B cell (primary cell): ENCODE measurements at regions not wholly inside any gene's neighbourhood (a gene's known extent, or its start where the extent isn't known, plus 50 kb on each side); places are given as distances from the start of the nearest gene placed in this dataset.

Experiments
- ATAC-seq: fragments of 200-7000 bp; cut with Tn5 transposase; one replicate; pipeline ENCODE4 v1.10.0; 2021; ENCODE audit warnings: low read depth, mild to moderate bottlenecking, moderate number of reproducible peaks, moderate library complexity
- CTCF ChIA-PET: fragments of 350-600 bp; sonication (Branson Sonifier 250); formaldehyde crosslinking; loops from one replicate; lab custom pipeline; 2021; ENCODE audit warnings: antibody characterized with exemption, inconsistent platforms; lab: Charles Lee
- POLR2A ChIA-PET: fragments of 350-600 bp; sonication (Branson Sonifier 250); formaldehyde crosslinking; loops from one replicate; lab custom pipeline; 2021; ENCODE audit warnings: antibody characterized with exemption; lab: Charles Lee
- DNase-seq: peaks from one replicate; pipeline ENCODE4 v3.0.0; 2013
- H2AFZ ChIP-seq: 2 replicates; pipeline ENCODE4 v1.6.1; 2012; ENCODE audit warnings: mild to moderate bottlenecking, low read depth, low read length; ENCODE audit not compliant: insufficient read depth, poor library complexity, severe bottlenecking
- H3K27ac ChIP-seq, 2 donors: 1 replicate in 1 of 2; 2 replicates in 1 of 2; pipeline ENCODE4 v1.5.1; 2012 to 2013; ENCODE audit warnings: low read length in 2 of 2, mild to moderate bottlenecking in 2 of 2, moderate library complexity in 1 of 2
- H3K27me3 ChIP-seq, 4 experiments: fragments of 200-600 bp in 1 of 4; sonication (generic) in 1 of 4; replicated peaks in 1 of 4; 1 replicate in 2 of 4; 2 replicates in 2 of 4; pipeline versions ENCODE4 v1.6.1 to v1.7.0; 2013 to 2016; ENCODE audit warnings: low read length in 3 of 4, mild to moderate bottlenecking in 2 of 4, mixed read lengths in 1 of 4, moderate library complexity in 1 of 4; ENCODE audit not compliant: insufficient read depth in 4 of 4, control insufficient read depth in 3 of 4; ENCODE audit errors: control extremely low read depth in 1 of 4
- H3K36me3 ChIP-seq, 2 experiments: replicated peaks in 1 of 2; 1 replicate in 1 of 2; 2 replicates in 1 of 2; pipeline versions ENCODE4 v1.6.1 to v1.7.1; 2013; ENCODE audit warnings: low read length in 1 of 2; ENCODE audit not compliant: insufficient read depth in 2 of 2, control insufficient read depth in 1 of 2; ENCODE audit errors: control extremely low read depth in 1 of 2, extremely low read depth in 1 of 2
- H3K4me1 ChIP-seq, 2 donors: fragments of 200-600 bp in 1 of 2; sonication (generic) in 1 of 2; 1 replicate in 1 of 2; 2 replicates in 1 of 2; pipeline versions ENCODE4 v1.5.1 to v1.6.1; 2013 to 2017; ENCODE audit warnings: low read length in 2 of 2; ENCODE audit not compliant: control insufficient read depth in 2 of 2, insufficient read depth in 2 of 2
- H3K4me2 ChIP-seq: replicated peaks from 2 replicates; pipeline ENCODE3; 2012; ENCODE audit warnings: mild to moderate bottlenecking, low read depth, low read length; ENCODE audit not compliant: poor library complexity, severe bottlenecking
- H3K4me3 ChIP-seq, 5 experiments: fragments of 200-600 bp in 1 of 5; sonication (generic) in 1 of 5; 1 replicate in 3 of 5; 2 replicates in 2 of 5; pipeline versions ENCODE4 v1.5.1 to v1.7.0; 2011 to 2016; ENCODE audit warnings: low read length in 4 of 5, mild to moderate bottlenecking in 4 of 5, low read depth in 2 of 5, control low read depth in 1 of 5, moderate library complexity in 1 of 5; ENCODE audit not compliant: insufficient read depth in 1 of 5; ENCODE audit errors: control extremely low read depth in 1 of 5, extremely low read depth in 1 of 5
- H3K79me2 ChIP-seq: fragments of 200-600 bp; sonication (generic); one replicate; pipeline ENCODE4 v1.6.0; 2016; ENCODE audit warnings: low read length; ENCODE audit not compliant: control insufficient read depth, insufficient read depth
- H3K9ac ChIP-seq: fragments of 200-600 bp; sonication (generic); 2 replicates; pipeline ENCODE4 v1.6.1; 2017; ENCODE audit warnings: mild to moderate bottlenecking, low read length, moderate library complexity
- H3K9me3 ChIP-seq, 3 donors: one replicate each; pipeline versions ENCODE4 v1.6.1 to v1.7.1; 2013; ENCODE audit warnings: low read length in 2 of 3; ENCODE audit not compliant: control insufficient read depth in 2 of 3, insufficient read depth in 1 of 3; ENCODE audit errors: control extremely low read depth in 1 of 3
- H4K20me1 ChIP-seq: 2 replicates; pipeline ENCODE4 v1.6.0; 2012; ENCODE audit warnings: mild to moderate bottlenecking, low read length; ENCODE audit not compliant: insufficient read depth, control insufficient read depth, poor library complexity, severe bottlenecking
- H3K27ac Mint-ChIP-seq: one replicate; pipeline ENCODE4 v1.8.0; 2021; ENCODE audit warnings: mixed read lengths
- H3K27me3 Mint-ChIP-seq: one replicate; pipeline ENCODE4 v1.8.0; 2021; ENCODE audit warnings: mixed read lengths
- H3K4me1 Mint-ChIP-seq: one replicate; pipeline ENCODE4 v1.8.0; 2021; ENCODE audit warnings: mixed read lengths
- H3K4me3 Mint-ChIP-seq: one replicate; pipeline ENCODE4 v1.8.0; 2021; ENCODE audit warnings: mixed read lengths
- H3K9me3 Mint-ChIP-seq: one replicate; pipeline ENCODE4 v1.8.0; 2022; ENCODE audit warnings: mixed read lengths; ENCODE audit not compliant: insufficient read depth
- EZH2 ChIP-seq: IDR thresholded peaks from 2 replicates; pipeline ENCODE4 v1.6.1; 2012; ENCODE audit warnings: borderline replicate concordance, low read depth, mild to moderate bottlenecking, moderate library complexity, low read length; ENCODE audit not compliant: insufficient read depth, poor library complexity, severe bottlenecking
- WGBS: methylation state at CpG from one replicate; pipeline ENCODE4 v1.1.5; 2013; ENCODE audit warnings: missing lambda C conversion rate; ENCODE audit not compliant: insufficient coverage; 5-methylcytosine and 5-hydroxymethylcytosine counted together
- intact Hi-C: fragments of 100-400 bp; cut with micrococcal nuclease; formaldehyde crosslinking; loops from one replicate; pipeline ENCODE4 v1.10.0; 2022
- TF ChIP-seq, protein P1 (sequence below): fragments of 200-600 bp; IDR thresholded peaks from one replicate; pipeline ENCODE4 v1.8.0; 2022; ENCODE audit warnings: antibody characterized with exemption, mild to moderate bottlenecking

DNA sequence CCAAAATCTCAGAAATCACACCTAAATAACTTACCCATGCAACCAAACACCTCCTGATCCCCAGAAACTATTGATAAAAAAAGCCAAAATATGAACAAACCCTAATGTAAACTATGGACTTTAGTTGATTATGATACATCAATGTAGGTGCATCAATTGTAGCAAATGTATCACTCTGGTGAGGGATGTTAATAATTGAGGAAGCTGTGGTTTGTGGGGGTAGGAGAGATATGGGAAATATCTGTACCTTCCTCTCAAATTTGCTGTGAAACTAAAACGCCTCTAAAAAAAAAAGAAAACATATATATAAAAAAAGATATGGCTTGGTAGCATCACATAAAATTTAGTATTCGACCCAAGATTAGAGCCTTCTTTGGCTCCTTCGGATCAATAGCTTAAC is 144.3 kb upstream of the CPEB2 start:
- POLR2A ChIA-PET = no interaction called here
- Mint-ChIP-seq H3K27me3 (peaks cover 6% of the 10 kb centered on the region), H3K4me1 (no peaks in the 10 kb centered on the region), H3K9me3 (no peaks in the 10 kb centered on the region), H3K27ac (no peak overlapping the region), H3K4me3 (no peak overlapping the region)
- no CpG with 5 or more reads among the region's 3 CpGs for WGBS
- intact Hi-C loops = no loop called here
- H3K27ac ChIP-seq = no peak overlapping the region
- H3K4me2 ChIP-seq = no peak overlapping the region
- ATAC-seq (no peak), DNase-seq (no peak)
- H3K9ac ChIP-seq = no peak overlapping the region
- H3K9me3 ChIP-seq = no peaks in the 10 kb centered on the region
- no peaks in the 10 kb centered on the region for H3K4me1 ChIP-seq
- no peaks in the 10 kb centered on the region for H3K36me3 ChIP-seq
- H3K27me3 ChIP-seq = peaks cover 0 to 4% (median 2%) of the 10 kb centered on the region in 4 experiments
- no peak overlapping the region for H3K4me3 ChIP-seq
- no peaks in the 10 kb centered on the region for H4K20me1 ChIP-seq
- TF ChIP-seq EZH2 = no peak
- TF ChIP-seq, protein P1, sequence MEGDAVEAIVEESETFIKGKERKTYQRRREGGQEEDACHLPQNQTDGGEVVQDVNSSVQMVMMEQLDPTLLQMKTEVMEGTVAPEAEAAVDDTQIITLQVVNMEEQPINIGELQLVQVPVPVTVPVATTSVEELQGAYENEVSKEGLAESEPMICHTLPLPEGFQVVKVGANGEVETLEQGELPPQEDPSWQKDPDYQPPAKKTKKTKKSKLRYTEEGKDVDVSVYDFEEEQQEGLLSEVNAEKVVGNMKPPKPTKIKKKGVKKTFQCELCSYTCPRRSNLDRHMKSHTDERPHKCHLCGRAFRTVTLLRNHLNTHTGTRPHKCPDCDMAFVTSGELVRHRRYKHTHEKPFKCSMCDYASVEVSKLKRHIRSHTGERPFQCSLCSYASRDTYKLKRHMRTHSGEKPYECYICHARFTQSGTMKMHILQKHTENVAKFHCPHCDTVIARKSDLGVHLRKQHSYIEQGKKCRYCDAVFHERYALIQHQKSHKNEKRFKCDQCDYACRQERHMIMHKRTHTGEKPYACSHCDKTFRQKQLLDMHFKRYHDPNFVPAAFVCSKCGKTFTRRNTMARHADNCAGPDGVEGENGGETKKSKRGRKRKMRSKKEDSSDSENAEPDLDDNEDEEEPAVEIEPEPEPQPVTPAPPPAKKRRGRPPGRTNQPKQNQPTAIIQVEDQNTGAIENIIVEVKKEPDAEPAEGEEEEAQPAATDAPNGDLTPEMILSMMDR = no peak
- CTCF ChIA-PET = no interaction called here
- no peak overlapping the region for H2AFZ ChIP-seq
- no peaks in the 10 kb centered on the region for H3K79me2 ChIP-seq

DNA sequence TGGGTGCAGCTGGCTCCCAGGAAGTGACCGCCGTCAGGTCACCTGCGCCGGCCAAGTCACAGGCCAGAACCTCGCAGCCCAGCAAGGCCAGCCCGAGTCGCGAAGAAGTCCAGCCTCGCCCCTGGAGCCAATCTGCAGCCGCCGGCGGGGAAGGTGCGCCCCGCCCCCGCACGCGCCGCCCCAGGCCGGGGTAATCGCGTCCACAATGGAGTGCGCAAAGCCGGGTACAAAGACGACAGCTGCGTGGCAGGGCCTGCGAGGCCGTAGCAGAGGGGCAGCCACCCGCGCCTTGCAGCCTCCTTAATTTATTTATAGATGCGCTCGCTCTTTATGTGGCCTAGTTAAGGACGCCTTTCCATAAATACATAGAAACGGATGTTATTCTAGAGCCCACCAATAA is 139.4 kb upstream of the CPEB2 start:
- Mint-ChIP-seq H3K4me3 (no peak overlapping the region), H3K27ac (no peak overlapping the region), H3K27me3 (peaks cover 3% of the 10 kb centered on the region), H3K9me3 (no peaks in the 10 kb centered on the region), H3K4me1 (no peaks in the 10 kb centered on the region)
- H3K27ac ChIP-seq = no peak overlapping the region
- H3K4me3 ChIP-seq = no peak overlapping the region
- H2AFZ ChIP-seq = no peak overlapping the region
- WGBS = 45% methylated on average over 29 of the region's 33 CpGs
- H3K79me2 ChIP-seq = no peaks in the 10 kb centered on the region
- H3K9me3 ChIP-seq = no peaks in the 10 kb centered on the region
- DNase-seq (no peak), ATAC-seq (no peak)
- H3K4me2 ChIP-seq = no peak overlapping the region
- peaks cover 0 to 4% (median 0%) of the 10 kb centered on the region in 4 experiments for H3K27me3 ChIP-seq
- POLR2A ChIA-PET = no interaction called here
- H3K9ac ChIP-seq = no peak overlapping the region
- TF ChIP-seq EZH2 = no peak
- TF ChIP-seq, protein P1 = no peak
- CTCF ChIA-PET = no interaction called here
- H3K4me1 ChIP-seq = no peaks in the 10 kb centered on the region
- H4K20me1 ChIP-seq = no peaks in the 10 kb centered on the region
- no peaks in the 10 kb centered on the region for H3K36me3 ChIP-seq
- intact Hi-C loops = no loop called here
